Stimulated activated CD4-positive, alpha-beta T cell treated with anti-CD3 and anti-CD28 coated beads, Interleukin-4, amount 100 ng/mL, for 24 hours (primary cell): ENCODE measurements at regions not wholly inside any gene's neighbourhood (a gene's known extent, or its start where the extent isn't known, plus 50 kb on each side); places are given as distances from the start of the nearest gene placed in this dataset.
"Not testable (repeated sequence)": the region's sequence is repeated elsewhere in the genome, so short reads cannot be mapped to it uniquely, and the experiment has no call there.

ENCODE experiments used
- DNase-seq: peaks from one replicate; pipeline ENCODE4 v3.0.0-alpha.2; 2020

GRCh38 chr13:103884101-103884723, 818.0 kb upstream of the SLC10A2 start:
- DNase-seq, result no peak

- DNase-seq, result no peak
Measured at GRCh38 chr13:103883698-103884097, 817.5 kb upstream of the SLC10A2 start.

GRCh38 chr13:103883164-103883563, 816.9 kb upstream of the SLC10A2 start:
- no peak for DNase-seq

GRCh38 chr13:103880146-103880545, 813.9 kb upstream of the SLC10A2 start:
- not testable (repeated sequence) for DNase-seq

- no peak for DNase-seq
Measured at GRCh38 chr13:103878891-103879605, 812.8 kb upstream of the SLC10A2 start.

GRCh38 chr13:103876571-103876970, 810.4 kb upstream of the SLC10A2 start:
- DNase-seq, result no peak

- DNase-seq, result no peak
Measured at GRCh38 chr13:103873725-103874124, 807.5 kb upstream of the SLC10A2 start.

GRCh38 chr13:103866048-103866447, 799.8 kb upstream of the SLC10A2 start:
- DNase-seq, result no peak

- no peak for DNase-seq
Measured at GRCh38 chr13:103862525-103862924, 796.3 kb upstream of the SLC10A2 start.

GRCh38 chr13:103859952-103860351, 793.7 kb upstream of the SLC10A2 start:
- no peak for DNase-seq

GRCh38 chr13:103852036-103852435, 785.8 kb upstream of the SLC10A2 start:
- no peak for DNase-seq

- DNase-seq, result no peak
Measured at GRCh38 chr13:103844471-103844870, 778.3 kb upstream of the SLC10A2 start.

GRCh38 chr13:103839460-103839859, 773.2 kb upstream of the SLC10A2 start:
- DNase-seq, result no peak

GRCh38 chr13:103835052-103835451, 768.8 kb upstream of the SLC10A2 start:
- DNase-seq, result no peak

- DNase-seq, result no peak
Measured at GRCh38 chr13:103833294-103833852, 767.2 kb upstream of the SLC10A2 start.

- DNase-seq, result no peak
Measured at GRCh38 chr13:103815619-103816018, 749.4 kb upstream of the SLC10A2 start.

- no peak for DNase-seq
Measured at GRCh38 chr13:103812971-103813370, 746.8 kb upstream of the SLC10A2 start.

GRCh38 chr13:103812558-103812957, 746.3 kb upstream of the SLC10A2 start:
- DNase-seq, result no peak

GRCh38 chr13:103810026-103810425, 743.8 kb upstream of the SLC10A2 start:
- no peak for DNase-seq

GRCh38 chr13:103805771-103806170, 739.6 kb upstream of the SLC10A2 start:
- no peak for DNase-seq

- no peak for DNase-seq
Measured at GRCh38 chr13:103803349-103803748, 737.1 kb upstream of the SLC10A2 start.

- DNase-seq, result no peak
Measured at GRCh38 chr13:103799028-103799427, 732.8 kb upstream of the SLC10A2 start.

GRCh38 chr13:103795892-103796478, 729.8 kb upstream of the SLC10A2 start:
- DNase-seq, result no peak

- no peak for DNase-seq
Measured at GRCh38 chr13:103794526-103794925, 728.3 kb upstream of the SLC10A2 start.
